ENCODE measurements at regions not wholly inside any gene's neighbourhood (a gene's known extent, or its start where the extent isn't known, plus 50 kb on each side); places are given as distances from the start of the nearest gene placed in this dataset.
"Not testable (repeated sequence)": the region's sequence is repeated elsewhere in the genome, so short reads cannot be mapped to it uniquely, and the experiment has no call there.

DNA sequence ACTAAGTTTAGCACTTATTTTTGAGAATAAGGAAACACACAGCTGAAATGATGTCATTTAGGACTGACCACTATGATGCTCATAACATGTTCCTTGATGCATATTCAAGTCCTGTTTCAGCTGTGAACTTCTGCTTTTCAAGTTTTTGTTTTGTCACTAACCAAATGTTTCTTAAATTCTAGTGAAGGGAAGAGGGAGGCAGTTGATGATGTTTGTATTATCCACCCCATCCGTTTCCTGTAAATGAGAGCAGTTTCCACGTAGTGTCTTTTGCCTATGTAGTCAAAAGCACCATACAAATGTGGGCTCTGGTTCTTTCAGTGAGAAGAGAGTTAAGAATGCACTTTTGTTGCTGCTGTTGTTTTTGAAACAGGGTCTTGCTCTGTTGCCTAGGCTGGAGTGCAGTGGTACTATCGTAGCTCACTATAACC lies 491.8 kb downstream of the PCNX1 start:
- H3K27ac Mint-ChIP-seq: peak overlapping the region; percentile 1; the same call in 1 of the 2 replicates
- no peak overlapping the region for H3K4me3 Mint-ChIP-seq
- TF ChIP-seq, protein P1, sequence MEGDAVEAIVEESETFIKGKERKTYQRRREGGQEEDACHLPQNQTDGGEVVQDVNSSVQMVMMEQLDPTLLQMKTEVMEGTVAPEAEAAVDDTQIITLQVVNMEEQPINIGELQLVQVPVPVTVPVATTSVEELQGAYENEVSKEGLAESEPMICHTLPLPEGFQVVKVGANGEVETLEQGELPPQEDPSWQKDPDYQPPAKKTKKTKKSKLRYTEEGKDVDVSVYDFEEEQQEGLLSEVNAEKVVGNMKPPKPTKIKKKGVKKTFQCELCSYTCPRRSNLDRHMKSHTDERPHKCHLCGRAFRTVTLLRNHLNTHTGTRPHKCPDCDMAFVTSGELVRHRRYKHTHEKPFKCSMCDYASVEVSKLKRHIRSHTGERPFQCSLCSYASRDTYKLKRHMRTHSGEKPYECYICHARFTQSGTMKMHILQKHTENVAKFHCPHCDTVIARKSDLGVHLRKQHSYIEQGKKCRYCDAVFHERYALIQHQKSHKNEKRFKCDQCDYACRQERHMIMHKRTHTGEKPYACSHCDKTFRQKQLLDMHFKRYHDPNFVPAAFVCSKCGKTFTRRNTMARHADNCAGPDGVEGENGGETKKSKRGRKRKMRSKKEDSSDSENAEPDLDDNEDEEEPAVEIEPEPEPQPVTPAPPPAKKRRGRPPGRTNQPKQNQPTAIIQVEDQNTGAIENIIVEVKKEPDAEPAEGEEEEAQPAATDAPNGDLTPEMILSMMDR (IDR thresholded peaks at IDR 0.05): no peak
- H3K9me3 Mint-ChIP-seq: peaks cover 6% of the 10 kb centered on the region
- no peaks in the 10 kb centered on the region; the same call in 1 of the 2 replicates for H3K27me3 Mint-ChIP-seq (ENCODE audit: insufficient read depth)
- H3K36me3 Mint-ChIP-seq (ENCODE audit: low read depth): peaks cover 17% of the 10 kb centered on the region
- no peak for DNase-seq
- H3K4me1 Mint-ChIP-seq (ENCODE audit: low read depth): peaks cover 78% of the 10 kb centered on the region

DNA sequence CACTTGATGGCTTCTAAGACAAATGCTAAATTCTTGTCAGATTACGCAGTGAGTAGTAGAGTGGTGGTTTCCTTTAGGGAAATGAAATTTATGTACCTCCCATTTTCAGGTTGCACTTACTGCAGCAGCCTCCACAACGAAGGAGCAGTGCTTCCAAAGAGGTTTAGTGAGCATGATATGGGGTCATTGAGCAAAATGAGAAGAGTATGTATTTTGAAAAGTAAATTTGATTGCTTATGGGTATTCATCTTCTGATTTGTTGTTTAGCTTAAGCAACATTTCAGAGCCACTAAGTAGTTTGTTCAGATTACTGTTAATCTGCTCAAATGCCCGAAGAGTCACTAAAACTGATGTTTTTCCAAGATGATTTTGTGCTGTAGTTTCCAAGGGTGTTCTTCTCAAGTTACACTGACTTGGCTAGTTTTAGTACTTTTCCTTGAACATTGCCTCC lies 493.6 kb downstream of the PCNX1 start:
- no peak for DNase-seq
- H3K4me1 Mint-ChIP-seq (ENCODE audit: low read depth): peaks cover 71% of the 10 kb centered on the region
- H3K27ac Mint-ChIP-seq: peak overlapping the region; percentile 20
- peaks cover 19% of the 10 kb centered on the region for H3K36me3 Mint-ChIP-seq (ENCODE audit: low read depth)
- no peaks in the 10 kb centered on the region; the same call in none of the 2 replicates for H3K27me3 Mint-ChIP-seq (ENCODE audit: insufficient read depth)
- TF ChIP-seq, protein P1 (IDR thresholded peaks at IDR 0.05): no peak
- H3K9me3 Mint-ChIP-seq: no peaks in the 10 kb centered on the region
- H3K4me3 Mint-ChIP-seq: peak overlapping the region; percentile 6

DNA sequence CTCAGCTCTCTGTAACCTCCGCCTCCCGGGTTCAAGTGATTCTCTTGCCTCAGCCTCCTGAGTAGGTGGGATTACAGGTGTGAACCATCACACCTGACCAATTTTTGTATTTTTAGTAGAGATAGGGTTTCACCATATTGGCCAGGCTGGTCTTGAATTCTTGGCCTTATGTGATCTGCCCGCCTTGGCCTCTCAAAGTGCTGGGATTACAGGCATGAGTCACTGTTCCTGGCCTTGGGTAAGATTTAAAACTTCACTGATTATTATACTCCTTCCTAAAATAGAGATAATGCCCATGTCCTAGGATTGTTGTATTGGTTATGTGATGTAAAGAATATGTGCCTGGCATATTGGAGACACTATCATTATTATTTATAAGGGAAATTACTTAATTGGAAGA lies 495.2 kb downstream of the PCNX1 start:
- Mint-ChIP-seq H3K27ac (peak overlapping the region; percentile 61), H3K4me1 (ENCODE audit: low read depth) (peaks cover 61% of the 10 kb centered on the region), H3K36me3 (ENCODE audit: low read depth) (peaks cover 15% of the 10 kb centered on the region)
- not testable (repeated sequence) for H3K27me3 Mint-ChIP-seq (ENCODE audit: insufficient read depth); H3K9me3 Mint-ChIP-seq; H3K4me3 Mint-ChIP-seq
- DNase-seq: peak; percentile 30

DNA sequence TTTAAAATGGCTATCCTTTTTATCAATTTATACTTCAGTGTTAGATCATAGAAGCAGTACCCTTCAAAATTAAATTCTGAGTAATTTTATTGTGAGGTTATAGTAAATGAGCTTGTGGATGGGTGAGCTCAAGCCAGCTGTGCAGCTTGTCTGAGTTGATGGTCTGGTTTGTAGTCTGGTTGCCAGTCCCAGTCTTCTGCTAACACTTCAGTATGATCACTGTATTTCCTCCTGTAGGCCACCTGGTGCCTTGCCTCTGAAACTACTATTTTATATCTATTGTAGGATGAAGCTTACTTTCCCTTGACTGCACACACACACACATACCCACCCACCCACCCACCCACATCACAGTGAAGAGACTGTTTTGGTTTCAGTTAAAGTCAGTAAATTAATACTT lies 496.4 kb downstream of the PCNX1 start:
- DNase-seq: peak; percentile 31
- peak overlapping the region; percentile 40; the same call in 1 of the 2 replicates for H3K27ac Mint-ChIP-seq
- H3K27me3 Mint-ChIP-seq (ENCODE audit: insufficient read depth): no peaks in the 10 kb centered on the region; the same call in none of the 2 replicates
- H3K4me3 Mint-ChIP-seq: no peak overlapping the region
- TF ChIP-seq, protein P1 (IDR thresholded peaks at IDR 0.05): peak; percentile 34
- H3K36me3 Mint-ChIP-seq (ENCODE audit: low read depth): peaks cover 18% of the 10 kb centered on the region
- H3K9me3 Mint-ChIP-seq: no peaks in the 10 kb centered on the region
- peaks cover 65% of the 10 kb centered on the region for H3K4me1 Mint-ChIP-seq (ENCODE audit: low read depth)

DNA sequence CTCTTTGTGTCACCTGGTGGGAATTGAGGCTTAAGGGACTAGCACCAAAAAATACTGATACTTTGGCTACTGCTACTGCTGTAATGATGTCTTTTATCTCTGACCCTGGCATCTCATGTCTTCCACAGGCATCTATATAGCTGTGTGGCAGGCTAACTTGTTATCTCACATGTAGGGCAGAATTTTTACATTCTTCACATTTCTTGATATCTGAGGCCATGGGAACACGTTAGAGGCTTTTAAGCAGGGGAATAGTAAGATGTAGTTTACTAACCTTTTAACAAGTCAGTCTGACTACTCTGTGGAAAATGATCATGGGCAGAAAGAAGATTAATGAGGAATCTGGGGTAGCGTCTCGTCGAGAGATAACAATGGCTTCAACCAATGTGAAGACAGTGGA lies 498.4 kb downstream of the PCNX1 start:
- H3K4me3 Mint-ChIP-seq: no peak overlapping the region
- peaks cover 28% of the 10 kb centered on the region for H3K36me3 Mint-ChIP-seq (ENCODE audit: low read depth)
- no peaks in the 10 kb centered on the region; the same call in none of the 2 replicates for H3K27me3 Mint-ChIP-seq (ENCODE audit: insufficient read depth)
- no peak for DNase-seq
- TF ChIP-seq, protein P1 (IDR thresholded peaks at IDR 0.05): no peak
- no peak overlapping the region; the same call in 1 of the 2 replicates for H3K27ac Mint-ChIP-seq
- peaks cover 70% of the 10 kb centered on the region for H3K4me1 Mint-ChIP-seq (ENCODE audit: low read depth)
- H3K9me3 Mint-ChIP-seq: no peaks in the 10 kb centered on the region

DNA sequence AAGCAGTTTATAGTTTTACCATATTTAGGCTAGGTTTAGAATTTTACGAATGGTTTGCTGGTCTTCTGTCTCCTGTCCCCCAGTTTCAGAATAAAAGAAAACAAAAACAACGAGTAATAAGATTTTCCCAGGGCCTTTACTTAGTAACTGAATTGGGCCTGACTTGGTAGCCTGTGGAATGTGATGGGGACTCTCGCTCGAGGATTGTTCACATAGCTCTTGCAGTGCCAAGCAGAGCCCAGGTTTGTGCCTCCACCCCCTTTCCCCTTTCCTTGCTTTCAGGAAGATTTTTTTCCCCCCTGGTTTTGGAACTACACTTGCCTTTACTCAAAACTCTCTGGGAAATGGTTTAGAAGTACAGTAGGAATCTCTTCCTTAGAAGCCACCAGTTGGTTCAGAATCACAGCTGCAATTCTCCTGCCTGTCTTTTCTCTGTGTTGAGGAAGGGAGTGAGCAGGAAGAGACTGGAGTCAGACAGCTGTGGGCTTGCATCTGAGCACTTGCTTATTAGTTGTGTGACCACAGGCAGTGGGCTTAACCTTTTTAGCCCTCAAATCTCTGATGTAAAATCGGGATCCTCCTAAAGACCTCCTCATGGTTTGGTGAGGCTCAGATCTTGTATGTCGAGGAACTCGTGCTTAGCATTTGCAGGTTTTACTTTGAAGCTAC lies 501.2 kb downstream of the PCNX1 start:
- peaks cover 75% of the 10 kb centered on the region for H3K4me1 Mint-ChIP-seq (ENCODE audit: low read depth)
- TF ChIP-seq, protein P1 (IDR thresholded peaks at IDR 0.05): no peak
- H3K27ac Mint-ChIP-seq: peak overlapping the region; percentile 15
- no peaks in the 10 kb centered on the region for H3K9me3 Mint-ChIP-seq
- no peaks in the 10 kb centered on the region; the same call in none of the 2 replicates for H3K27me3 Mint-ChIP-seq (ENCODE audit: insufficient read depth)
- DNase-seq: no peak
- H3K4me3 Mint-ChIP-seq: 0 out of 2 replicates have a peak overlapping the region, but pooled peaks have one; percentile 2
- H3K36me3 Mint-ChIP-seq (ENCODE audit: low read depth): peaks cover 39% of the 10 kb centered on the region
